Adrenal gland (tissue), 5 donors: ENCODE measurements at regions not wholly inside any gene's neighbourhood (a gene's known extent, or its start where the extent isn't known, plus 50 kb on each side); places are given as distances from the start of the nearest gene placed in this dataset.

Source experiments
- POLR2A ChIP-seq, 2 donors: fragments of 450-650 bp; IDR thresholded peaks; one replicate each; pipeline ENCODE4 v1.6.1; 2017; ENCODE audit warnings: antibody characterized with exemption in 2 of 2, mild to moderate bottlenecking in 2 of 2, moderate library complexity in 1 of 2
- TF ChIP-seq, protein P1 (sequence below), 6 experiments: fragments of 450-650 bp in 4 of 6; fragments of 200-600 bp in 2 of 6; sonication (generic) in 1 of 6; IDR thresholded peaks; 1 replicate in 5 of 6; 2 replicates in 1 of 6; pipeline versions ENCODE4 v1.5.1 to v1.8.0; 2016 to 2021; ENCODE audit warnings: antibody characterized with exemption in 6 of 6, mild to moderate bottlenecking in 2 of 6, moderate library complexity in 1 of 6
- donor health status: DM: no; HTN: no; CAD: no.

DNA sequence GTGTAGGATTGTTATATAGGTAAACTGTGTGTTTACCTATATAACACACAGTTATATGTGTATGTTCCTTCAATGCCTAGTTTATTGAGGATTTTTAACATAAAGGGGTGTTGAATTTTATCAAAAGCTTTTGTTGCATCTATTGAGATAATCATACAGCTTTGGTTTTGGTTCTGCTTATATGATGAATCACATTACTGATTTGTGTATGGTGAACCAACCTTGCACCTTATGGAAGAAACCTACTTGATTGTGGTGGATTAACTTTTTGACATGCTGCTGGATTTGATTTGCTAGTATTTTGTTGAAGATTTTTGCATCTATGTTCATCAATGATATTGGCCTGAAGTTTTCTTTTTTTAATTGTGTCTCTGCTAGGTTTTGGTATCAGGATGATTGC is 194.9 kb downstream of the TMEM167A start:
- TF ChIP-seq, protein P1, sequence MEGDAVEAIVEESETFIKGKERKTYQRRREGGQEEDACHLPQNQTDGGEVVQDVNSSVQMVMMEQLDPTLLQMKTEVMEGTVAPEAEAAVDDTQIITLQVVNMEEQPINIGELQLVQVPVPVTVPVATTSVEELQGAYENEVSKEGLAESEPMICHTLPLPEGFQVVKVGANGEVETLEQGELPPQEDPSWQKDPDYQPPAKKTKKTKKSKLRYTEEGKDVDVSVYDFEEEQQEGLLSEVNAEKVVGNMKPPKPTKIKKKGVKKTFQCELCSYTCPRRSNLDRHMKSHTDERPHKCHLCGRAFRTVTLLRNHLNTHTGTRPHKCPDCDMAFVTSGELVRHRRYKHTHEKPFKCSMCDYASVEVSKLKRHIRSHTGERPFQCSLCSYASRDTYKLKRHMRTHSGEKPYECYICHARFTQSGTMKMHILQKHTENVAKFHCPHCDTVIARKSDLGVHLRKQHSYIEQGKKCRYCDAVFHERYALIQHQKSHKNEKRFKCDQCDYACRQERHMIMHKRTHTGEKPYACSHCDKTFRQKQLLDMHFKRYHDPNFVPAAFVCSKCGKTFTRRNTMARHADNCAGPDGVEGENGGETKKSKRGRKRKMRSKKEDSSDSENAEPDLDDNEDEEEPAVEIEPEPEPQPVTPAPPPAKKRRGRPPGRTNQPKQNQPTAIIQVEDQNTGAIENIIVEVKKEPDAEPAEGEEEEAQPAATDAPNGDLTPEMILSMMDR (IDR thresholded peaks at IDR 0.05): no peak
- TF ChIP-seq POLR2A (IDR thresholded peaks at IDR 0.05): no peak
